22Rv1 (cell line): ENCODE measurements at regions not wholly inside any gene's neighbourhood (a gene's known extent, or its start where the extent isn't known, plus 50 kb on each side); places are given as distances from the start of the nearest gene placed in this dataset.

Experiments used
- H3K27ac ChIP-seq: fragments of 450-650 bp; 2 replicates; pipeline ENCODE4 v1.5.1; 2017
- ZFX ChIP-seq: fragments of 450-650 bp; IDR thresholded peaks from 2 replicates; pipeline ENCODE4 v1.6.1; 2017; ENCODE audit warnings: antibody characterized with exemption, borderline replicate concordance
- TF ChIP-seq, protein P1 (sequence below): fragments of 450-650 bp; IDR thresholded peaks from 2 replicates; pipeline ENCODE4 v1.5.1; 2017; ENCODE audit warnings: mild to moderate bottlenecking

DNA sequence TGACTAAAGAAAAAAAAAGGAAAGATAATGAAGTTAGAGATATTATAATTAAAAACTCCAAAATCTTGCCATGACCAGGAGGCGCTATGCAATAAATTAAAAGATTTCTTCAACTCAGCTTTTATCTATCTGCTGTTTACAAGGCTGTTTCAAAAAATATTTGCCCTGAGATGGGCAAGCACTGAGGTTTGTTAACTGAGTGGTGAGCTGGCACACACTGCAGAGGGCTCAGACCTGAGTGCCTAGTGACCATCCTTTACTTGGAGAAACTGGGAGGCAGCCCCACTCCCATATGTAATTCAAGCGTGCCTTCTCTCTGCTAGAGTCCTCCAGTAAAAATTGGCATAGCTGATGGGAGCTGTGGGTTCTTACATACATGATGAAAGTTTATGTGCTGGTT lies 198.7 kb upstream of the TBC1D5 start:
- TF ChIP-seq, protein P1, sequence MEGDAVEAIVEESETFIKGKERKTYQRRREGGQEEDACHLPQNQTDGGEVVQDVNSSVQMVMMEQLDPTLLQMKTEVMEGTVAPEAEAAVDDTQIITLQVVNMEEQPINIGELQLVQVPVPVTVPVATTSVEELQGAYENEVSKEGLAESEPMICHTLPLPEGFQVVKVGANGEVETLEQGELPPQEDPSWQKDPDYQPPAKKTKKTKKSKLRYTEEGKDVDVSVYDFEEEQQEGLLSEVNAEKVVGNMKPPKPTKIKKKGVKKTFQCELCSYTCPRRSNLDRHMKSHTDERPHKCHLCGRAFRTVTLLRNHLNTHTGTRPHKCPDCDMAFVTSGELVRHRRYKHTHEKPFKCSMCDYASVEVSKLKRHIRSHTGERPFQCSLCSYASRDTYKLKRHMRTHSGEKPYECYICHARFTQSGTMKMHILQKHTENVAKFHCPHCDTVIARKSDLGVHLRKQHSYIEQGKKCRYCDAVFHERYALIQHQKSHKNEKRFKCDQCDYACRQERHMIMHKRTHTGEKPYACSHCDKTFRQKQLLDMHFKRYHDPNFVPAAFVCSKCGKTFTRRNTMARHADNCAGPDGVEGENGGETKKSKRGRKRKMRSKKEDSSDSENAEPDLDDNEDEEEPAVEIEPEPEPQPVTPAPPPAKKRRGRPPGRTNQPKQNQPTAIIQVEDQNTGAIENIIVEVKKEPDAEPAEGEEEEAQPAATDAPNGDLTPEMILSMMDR = no peak
- TF ChIP-seq ZFX = no peak
- no peak overlapping the region for H3K27ac ChIP-seq

DNA sequence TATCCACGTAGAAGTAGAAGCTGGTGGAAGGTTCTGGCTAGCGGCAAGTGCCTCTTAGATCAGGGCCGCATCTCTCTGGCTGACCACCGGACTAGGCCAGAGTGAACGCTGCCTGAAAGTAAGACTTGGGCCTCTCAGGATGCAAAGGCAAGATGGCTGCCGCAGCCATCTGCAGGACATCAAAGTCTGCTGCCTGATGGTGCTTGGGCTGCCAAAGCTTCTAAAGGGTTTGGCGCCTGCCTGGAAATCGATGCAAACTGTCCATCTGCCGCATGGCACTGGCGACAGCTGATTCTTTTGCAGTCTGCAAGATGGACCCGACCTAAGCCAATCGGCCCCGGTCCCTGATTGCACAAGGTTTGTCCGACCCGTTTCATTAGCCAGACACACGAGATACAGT lies 196.7 kb upstream of the TBC1D5 start:
- no peak overlapping the region for H3K27ac ChIP-seq
- TF ChIP-seq, protein P1 = no peak
- TF ChIP-seq ZFX = no peak

DNA sequence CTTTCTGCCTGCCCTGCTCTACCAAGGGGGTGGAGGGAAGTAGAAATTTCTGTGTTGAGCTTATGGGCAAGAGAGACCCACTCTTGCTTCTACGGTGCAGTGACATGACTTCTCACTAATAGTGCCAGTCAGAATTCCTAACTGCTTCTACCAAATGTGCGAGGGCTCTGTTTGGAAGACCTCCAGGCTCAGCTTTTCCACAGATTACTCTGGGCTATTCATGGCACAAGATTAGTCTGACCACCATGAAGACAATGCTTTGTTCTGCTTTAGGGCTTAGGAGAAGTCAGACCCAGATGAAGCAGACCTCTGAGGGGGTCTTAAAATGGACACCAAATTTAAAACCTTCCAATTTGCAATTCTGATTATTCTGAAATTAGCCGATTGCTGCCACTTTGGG lies 195.9 kb upstream of the TBC1D5 start:
- H3K27ac ChIP-seq = no peak overlapping the region
- no peak for TF ChIP-seq ZFX
- TF ChIP-seq, protein P1 = no peak

DNA sequence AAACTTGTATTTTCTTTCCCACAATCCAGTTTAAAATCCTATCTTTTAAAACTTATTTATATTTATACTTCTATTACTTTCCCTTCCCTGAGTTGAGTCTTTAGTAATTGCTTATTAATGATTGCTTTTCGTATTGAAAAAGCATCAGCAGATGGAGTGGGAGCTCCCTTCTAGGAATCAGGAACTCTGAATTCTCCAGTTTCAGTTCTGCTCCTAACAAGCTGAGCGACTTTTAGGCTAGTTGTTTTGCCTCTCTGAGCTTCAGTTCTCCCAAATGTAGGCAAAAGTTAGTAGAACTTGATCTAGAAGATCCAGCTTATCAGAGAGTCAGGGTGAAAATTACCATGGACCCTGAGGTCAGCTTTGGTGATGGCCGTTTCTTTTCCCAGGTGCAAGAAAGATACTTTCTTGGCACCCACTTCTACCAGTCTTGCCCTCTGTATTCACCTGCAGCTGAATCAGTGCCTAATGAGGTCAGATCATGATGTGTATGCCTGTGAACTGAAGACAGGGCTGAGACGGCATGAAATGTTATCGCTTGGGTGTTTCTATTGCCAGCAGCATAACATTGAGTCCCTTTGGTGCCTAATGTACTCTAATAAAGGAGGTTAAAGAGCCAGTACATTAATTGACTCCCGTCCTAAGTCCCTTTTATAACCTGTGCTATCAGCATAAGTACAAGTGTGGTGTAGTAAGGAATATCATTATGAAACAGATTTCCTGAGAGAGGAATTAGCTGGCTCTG lies 194.5 kb upstream of the TBC1D5 start:
- TF ChIP-seq, protein P1 = no peak
- TF ChIP-seq ZFX = no peak
- no peak overlapping the region for H3K27ac ChIP-seq

DNA sequence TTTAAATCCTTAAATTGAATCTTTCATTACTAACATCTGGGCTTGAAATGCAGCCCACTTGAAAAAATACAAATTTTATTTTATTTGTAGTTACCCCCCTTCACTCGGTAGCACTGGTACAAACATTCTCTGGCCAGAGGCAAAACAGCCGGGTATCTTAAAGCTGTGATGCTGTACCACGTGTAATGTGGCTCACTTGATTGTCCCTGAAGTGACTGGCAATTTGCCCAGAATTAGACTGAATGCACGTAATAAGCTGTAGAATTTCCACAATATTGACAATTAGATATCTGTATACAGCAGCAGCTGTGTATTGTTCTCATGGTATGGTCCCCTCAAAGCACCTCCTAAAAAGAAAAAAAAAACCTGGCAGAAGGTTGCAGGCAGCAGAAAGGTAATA lies 192.8 kb upstream of the TBC1D5 start:
- no peak overlapping the region for H3K27ac ChIP-seq
- TF ChIP-seq, protein P1 = no peak
- TF ChIP-seq ZFX = no peak

DNA sequence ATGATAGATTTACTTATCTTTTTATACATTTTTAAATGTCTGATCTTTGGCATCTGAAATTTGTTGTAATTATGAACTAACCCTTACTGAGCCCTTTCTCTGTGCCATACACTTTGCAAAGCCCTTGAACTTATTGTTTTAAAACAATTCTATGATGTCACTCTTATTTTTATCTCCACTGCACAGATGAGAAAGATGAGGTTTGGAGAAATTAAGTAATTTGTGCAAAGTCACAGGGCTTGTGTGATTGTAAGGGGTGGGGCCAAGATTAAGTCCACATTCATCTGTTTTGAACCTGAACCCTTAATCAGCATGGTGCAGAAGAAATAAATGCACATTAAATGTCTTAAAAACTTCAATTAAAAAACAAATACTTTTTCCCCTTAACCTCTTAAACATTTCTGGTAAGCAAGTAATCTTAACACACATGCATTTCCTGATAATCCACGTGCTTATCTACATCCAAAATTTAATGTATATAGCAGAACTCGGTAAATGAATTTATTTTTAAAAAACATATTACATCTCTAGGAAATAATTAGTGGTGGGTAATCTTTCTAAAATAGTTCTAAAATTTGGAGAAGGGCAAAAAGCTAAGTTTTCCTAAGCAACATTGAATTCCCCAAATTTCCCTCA lies 189.8 kb upstream of the TBC1D5 start:
- no peak overlapping the region for H3K27ac ChIP-seq
- TF ChIP-seq, protein P1 = no peak
- TF ChIP-seq ZFX = no peak

DNA sequence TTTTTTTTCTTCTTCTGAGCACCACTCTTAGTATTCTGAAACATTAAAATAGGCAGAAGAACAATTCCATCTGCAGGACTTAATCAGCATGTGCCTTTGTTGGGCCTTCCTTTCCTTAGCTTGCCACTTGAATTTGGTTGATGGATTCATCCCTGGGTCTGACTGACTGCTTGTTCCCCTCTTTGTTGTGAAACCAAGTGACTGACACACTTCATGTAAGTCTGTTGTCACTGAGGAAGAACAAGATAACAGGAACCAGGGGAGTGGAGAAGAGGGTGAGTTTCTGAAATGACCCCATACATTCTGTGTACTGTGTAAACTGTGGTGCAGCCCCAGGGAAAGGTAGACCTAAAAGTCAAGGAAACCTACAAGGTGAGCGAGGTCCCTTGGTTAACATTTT lies 188.7 kb upstream of the TBC1D5 start:
- H3K27ac ChIP-seq = no peak overlapping the region
- TF ChIP-seq, protein P1 = no peak
- TF ChIP-seq ZFX = no peak
